ENCODE measurements at regions not wholly inside any gene's neighbourhood (a gene's known extent, or its start where the extent isn't known, plus 50 kb on each side); places are given as distances from the start of the nearest gene placed in this dataset.
A peak's percentile ranks its signal among the peaks of the same experiment; 100 is the strongest.

DNA sequence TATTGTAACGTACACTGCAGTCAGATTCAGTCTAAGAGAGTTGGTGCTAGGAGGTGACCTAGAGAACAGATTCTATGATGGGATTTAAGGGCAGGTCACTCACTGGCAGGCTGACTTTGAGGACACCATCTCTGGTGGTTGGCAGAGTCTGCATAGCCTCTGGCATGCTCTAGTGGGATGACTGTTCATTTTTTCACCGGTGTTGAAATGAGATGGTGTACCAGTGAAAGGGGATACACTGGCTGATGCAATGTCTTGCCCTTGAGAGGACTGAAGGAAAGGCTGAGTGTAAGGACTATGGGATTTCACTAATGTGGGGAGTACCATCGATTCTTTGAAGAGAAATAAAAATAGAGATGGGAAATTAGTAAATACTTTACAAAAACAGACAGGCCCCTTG is 186.9 kb upstream of the PIEZO2 start:
- Mint-ChIP-seq H3K27me3 (ENCODE audit: low read depth) (no peaks in the 10 kb centered on the region), H3K27ac (ENCODE audit: unreplicated experiment) (peak overlapping the region; percentile 17), H3K4me1 (ENCODE audit: low read depth) (peaks cover 4% of the 10 kb centered on the region), H3K36me3 (ENCODE audit: low read depth) (no peaks in the 10 kb centered on the region), H3K9me3 (ENCODE audit: low read depth) (peaks cover 7% of the 10 kb centered on the region), H3K4me3 (ENCODE audit: unreplicated experiment) (no peak overlapping the region)
- TF ChIP-seq CTCF (IDR thresholded peaks at IDR 0.05) = no peak
- DNase-seq (ENCODE audit: low spot score) = no peak

DNA sequence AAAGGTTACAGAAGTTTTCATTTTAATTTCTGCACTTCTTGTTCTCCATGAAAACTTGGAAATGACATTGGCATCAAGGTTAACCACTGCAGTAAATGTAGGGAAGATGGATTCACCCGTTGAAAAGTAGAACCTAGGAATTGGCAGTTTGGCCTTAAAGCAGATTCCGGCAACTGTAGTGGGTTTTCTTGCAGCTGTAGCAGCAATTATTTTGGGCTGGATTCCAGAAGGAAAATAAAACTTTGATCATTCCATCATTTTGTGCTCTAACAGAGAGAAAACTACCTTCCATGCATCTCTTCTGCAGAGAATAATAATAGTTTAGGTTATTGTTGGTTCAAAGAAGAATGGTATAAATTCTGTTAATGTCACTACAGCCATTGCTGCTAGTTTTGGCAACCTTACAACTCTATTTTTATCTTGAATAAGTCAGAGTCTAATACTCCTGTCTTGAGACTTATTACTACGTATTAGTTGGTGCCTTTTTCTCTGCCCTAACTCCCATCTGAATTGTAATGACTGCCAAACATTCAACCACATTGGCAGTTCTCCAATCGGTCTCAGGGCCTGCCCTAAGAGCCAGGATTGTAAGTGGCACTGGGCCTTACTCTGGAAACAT is 178.1 kb upstream of the PIEZO2 start:
- no peak for DNase-seq (ENCODE audit: low spot score)
- Mint-ChIP-seq H3K36me3 (ENCODE audit: low read depth) (no peaks in the 10 kb centered on the region), H3K9me3 (ENCODE audit: low read depth) (peaks cover 4% of the 10 kb centered on the region), H3K27me3 (ENCODE audit: low read depth) (no peaks in the 10 kb centered on the region), H3K27ac (ENCODE audit: unreplicated experiment) (peak overlapping the region; percentile 94), H3K4me1 (ENCODE audit: low read depth) (peaks cover 62% of the 10 kb centered on the region), H3K4me3 (ENCODE audit: unreplicated experiment) (no peak overlapping the region)
- TF ChIP-seq CTCF (IDR thresholded peaks at IDR 0.05) = no peak

- Mint-ChIP-seq H3K27ac (ENCODE audit: unreplicated experiment) (peak overlapping the region; percentile 94), H3K27me3 (ENCODE audit: low read depth) (no peaks in the 10 kb centered on the region), H3K36me3 (ENCODE audit: low read depth) (no peaks in the 10 kb centered on the region), H3K9me3 (ENCODE audit: low read depth) (peaks cover 4% of the 10 kb centered on the region), H3K4me3 (ENCODE audit: unreplicated experiment) (no peak overlapping the region), H3K4me1 (ENCODE audit: low read depth) (peaks cover 82% of the 10 kb centered on the region)
- no peak for TF ChIP-seq CTCF (IDR thresholded peaks at IDR 0.05)
- no peak for DNase-seq (ENCODE audit: low spot score)
Measured at GRCh38 chr18:11324956-11325882, 175.8 kb upstream of the PIEZO2 start.

DNA sequence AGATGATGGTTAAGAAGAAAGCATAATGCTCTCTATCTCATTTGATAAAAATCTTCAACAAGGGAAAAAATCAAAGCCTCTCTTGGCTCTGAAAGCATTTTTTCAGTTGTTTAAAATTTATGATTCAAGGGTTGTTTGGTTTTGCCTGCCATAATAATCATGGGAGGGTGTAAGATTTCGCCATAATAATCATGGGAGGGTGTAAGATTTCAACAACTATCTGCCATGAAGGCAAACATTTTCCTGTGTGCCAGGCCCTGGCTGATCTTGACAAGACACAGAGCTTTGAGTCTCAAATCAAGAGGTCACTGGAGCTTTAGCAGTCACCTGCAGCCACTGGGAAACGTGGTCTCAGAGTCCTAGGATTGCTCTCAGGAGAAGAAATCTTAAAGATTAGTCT is 175.1 kb upstream of the PIEZO2 start:
- Mint-ChIP-seq H3K27ac (ENCODE audit: unreplicated experiment) (peak overlapping the region; percentile 94), H3K4me1 (ENCODE audit: low read depth) (peaks cover 84% of the 10 kb centered on the region), H3K36me3 (ENCODE audit: low read depth) (no peaks in the 10 kb centered on the region), H3K4me3 (ENCODE audit: unreplicated experiment) (no peak overlapping the region), H3K27me3 (ENCODE audit: low read depth) (no peaks in the 10 kb centered on the region), H3K9me3 (ENCODE audit: low read depth) (peaks cover 4% of the 10 kb centered on the region)
- no peak for TF ChIP-seq CTCF (IDR thresholded peaks at IDR 0.05)
- DNase-seq (ENCODE audit: low spot score) = no peak

DNA sequence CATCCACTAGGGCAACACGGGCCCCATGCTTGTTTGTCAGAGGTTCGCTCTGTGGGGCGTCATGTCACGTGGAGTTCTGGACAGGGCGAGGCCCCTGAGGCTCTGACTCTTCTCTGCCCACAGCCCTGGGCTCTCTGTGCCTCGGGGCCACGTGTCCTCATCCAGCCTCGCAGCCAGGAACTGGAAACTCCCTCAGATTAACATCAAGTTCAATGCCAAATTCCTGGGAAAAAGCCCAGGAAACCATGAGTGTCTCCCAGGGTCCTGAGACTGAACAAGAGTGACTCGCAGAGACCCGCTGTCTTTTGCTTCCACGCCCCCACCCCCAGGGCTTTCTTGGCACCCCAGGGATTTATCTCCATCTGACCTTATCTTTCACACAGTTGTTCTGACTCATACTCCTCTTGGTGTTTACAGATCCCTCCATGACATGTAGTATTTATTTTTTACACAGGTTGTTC is 174.0 kb upstream of the PIEZO2 start:
- no peaks in the 10 kb centered on the region for H3K36me3 Mint-ChIP-seq (ENCODE audit: low read depth)
- TF ChIP-seq CTCF (IDR thresholded peaks at IDR 0.05) = peak; percentile 15
- DNase-seq (ENCODE audit: low spot score) = no peak
- H3K27me3 Mint-ChIP-seq (ENCODE audit: low read depth) = no peaks in the 10 kb centered on the region
- peaks cover 4% of the 10 kb centered on the region for H3K9me3 Mint-ChIP-seq (ENCODE audit: low read depth)
- H3K27ac Mint-ChIP-seq (ENCODE audit: unreplicated experiment) = peak overlapping the region; percentile 87
- peaks cover 80% of the 10 kb centered on the region for H3K4me1 Mint-ChIP-seq (ENCODE audit: low read depth)
- no peak overlapping the region for H3K4me3 Mint-ChIP-seq (ENCODE audit: unreplicated experiment)

Data from chondrocyte (in vitro differentiated cells).